ENCODE measurements at regions not wholly inside any gene's neighbourhood (a gene's known extent, or its start where the extent isn't known, plus 50 kb on each side); places are given as distances from the start of the nearest gene placed in this dataset.

DNA sequence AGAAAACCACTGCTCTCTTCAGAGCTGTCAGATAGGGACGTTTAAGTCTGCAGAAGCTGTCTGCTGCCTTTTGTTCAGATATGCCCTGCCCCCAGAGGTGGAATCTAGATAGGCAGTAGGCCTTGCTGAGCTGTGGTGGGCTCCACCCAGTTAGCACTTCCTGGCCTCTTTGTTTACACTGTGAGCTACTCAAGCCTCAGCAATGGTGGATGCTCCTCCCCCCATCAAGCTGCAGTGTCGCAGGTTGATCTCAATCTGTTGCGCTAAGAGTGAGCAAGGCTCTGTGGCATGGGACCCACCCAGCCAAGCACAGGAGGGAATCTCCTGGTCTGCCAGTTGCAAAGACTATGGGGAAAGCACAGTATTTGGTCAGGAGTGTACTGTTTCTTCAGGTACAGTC lies 59.2 kb upstream of the ZNF641 start:
- peak; percentile 41 to 59 for DNase-seq

GRCh38 chr12:48413388-48413787 lies 59.0 kb upstream of the ANP32D start:
- no peak for DNase-seq

GRCh38 chr12:48414021-48414420 lies 58.3 kb upstream of the ANP32D start:
- no peak for DNase-seq

DNA sequence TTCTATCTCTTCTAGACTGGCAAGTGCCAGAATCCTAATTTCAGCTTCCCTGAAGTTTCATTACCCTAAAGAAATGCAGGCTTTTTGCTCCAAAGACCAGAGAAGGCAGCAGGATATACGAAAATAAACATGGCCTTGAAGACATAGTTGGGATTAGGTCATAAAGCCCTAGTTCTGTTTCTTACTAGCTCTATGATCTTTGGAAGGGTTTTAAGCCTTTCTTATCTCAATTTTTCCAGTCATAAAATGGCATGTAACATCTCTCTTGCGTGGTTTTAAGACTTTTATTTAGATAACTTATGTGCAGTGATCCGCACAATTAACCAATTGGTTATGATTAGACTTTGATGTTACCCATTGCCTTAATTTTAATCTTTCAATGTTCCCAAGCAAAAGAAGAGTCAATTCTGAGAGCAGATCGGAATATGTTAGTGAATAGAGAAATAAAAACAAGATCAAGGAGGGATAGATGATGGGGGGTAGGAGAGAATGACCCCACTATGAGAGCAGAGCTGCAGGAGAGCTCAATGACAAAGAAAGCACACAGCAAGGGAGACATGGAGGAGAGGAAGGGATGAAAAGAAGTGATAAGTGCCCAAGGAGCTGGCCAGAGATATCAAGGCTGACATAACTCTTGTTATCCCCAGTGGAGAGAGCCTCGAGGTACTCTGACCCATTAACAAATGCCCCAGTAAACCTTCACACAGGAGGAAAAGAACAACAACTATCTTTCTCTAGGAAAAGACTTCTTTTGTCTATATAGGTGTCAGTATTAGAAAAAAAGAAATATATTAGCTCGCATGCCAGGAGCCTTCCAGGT lies 53.0 kb upstream of the ANP32D start:
- DNase-seq, result no peak

DNA sequence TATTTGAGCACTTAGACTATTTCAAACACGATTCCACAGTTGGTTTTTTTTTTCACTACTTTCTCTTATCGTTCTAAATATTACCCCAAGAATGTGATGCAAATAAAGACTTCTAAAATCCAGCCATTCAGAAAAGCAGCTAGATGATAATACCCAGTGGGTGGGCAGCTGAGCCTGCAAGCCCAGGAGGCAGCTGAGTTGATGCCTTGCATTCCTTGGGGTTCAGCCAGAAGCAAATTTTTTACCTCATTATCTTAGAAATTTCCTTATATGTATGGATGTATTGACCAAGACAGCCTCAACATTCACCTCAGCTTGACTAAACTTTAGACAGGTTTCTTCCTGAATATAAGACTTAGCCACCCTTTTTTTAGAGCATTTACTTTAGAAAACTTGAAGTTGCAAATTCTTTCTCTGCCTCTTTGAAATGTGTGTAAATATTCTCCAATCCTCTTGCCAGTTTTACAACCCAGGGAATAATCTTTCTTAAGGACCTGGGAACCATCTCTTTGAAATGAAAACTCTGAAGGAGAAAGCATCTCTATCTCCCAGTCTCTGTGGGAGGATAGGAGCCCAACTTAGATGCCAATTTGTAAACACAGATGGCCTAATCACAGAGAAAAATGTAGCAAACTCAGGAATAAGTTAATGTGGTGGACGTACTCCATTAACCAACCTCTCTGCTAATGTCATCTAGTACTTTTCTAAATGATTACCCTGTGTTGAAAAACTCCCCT lies 52.2 kb upstream of the ANP32D start:
- DNase-seq, result no peak

GRCh38 chr12:48422060-48422459 lies 50.3 kb upstream of the ANP32D start:
- DNase-seq, result no peak

All from CD4-positive, alpha-beta T cell treated with Interleukin-1 beta for 1 hour (primary cell).